Caco-2 (cell line): ENCODE measurements at regions not wholly inside any gene's neighbourhood (a gene's known extent, or its start where the extent isn't known, plus 50 kb on each side); places are given as distances from the start of the nearest gene placed in this dataset.

Experiments used
- BruUV-seq: library from RNA; stranded (reverse); fragments of 400-500 nt; replicated peaks from 2 replicates; lab custom pipeline; 2021; lab: Mats Ljungman, UMichigan
- CTCF ChIA-PET: fragments of 300-600 bp; sonication (Branson Sonifier 250); formaldehyde crosslinking; loops from one replicate; lab custom pipeline; 2022; ENCODE audit warnings: antibody characterized with exemption; lab: Charles Lee
- POLR2A ChIA-PET: fragments of 300-600 bp; sonication (Branson Sonifier 250); formaldehyde crosslinking; loops from one replicate; lab custom pipeline; 2022; ENCODE audit warnings: antibody characterized with exemption; lab: Charles Lee
- DNase-seq, 2 experiments: peaks; one replicate each; pipeline versions ENCODE4 v3.0.0 to v3.0.0-alpha.2; 2020 to 2022
- H3K27me3 ChIP-seq: replicated peaks from 2 replicates; pipeline ENCODE4 v1.6.0; 2011; ENCODE audit warnings: low read length; ENCODE audit not compliant: control insufficient read depth, insufficient read depth
- H3K36me3 ChIP-seq: 2 replicates; pipeline ENCODE4 v1.5.1; 2011; ENCODE audit warnings: low read length; ENCODE audit not compliant: control insufficient read depth, insufficient read depth
- H3K4me1 ChIP-seq: fragments of 250-450 bp; sonication (Bioruptor Pico); 2 replicates; pipeline ENCODE4 v1.5.1; 2020; ENCODE audit warnings: mild to moderate bottlenecking
- H3K4me3 ChIP-seq: 2 replicates; pipeline ENCODE4 v1.5.1; 2011; ENCODE audit warnings: low read depth, mild to moderate bottlenecking, control low read depth, low read length
- H3K9me3 ChIP-seq: fragments of 250-450 bp; sonication (Bioruptor Pico); 2 replicates; pipeline ENCODE4 v1.5.1; 2020; ENCODE audit warnings: mild to moderate bottlenecking, moderate library complexity
- H3K27ac Mint-ChIP-seq: one replicate; pipeline ENCODE4 v1.8.0; 2022; ENCODE audit warnings: mixed read lengths; ENCODE audit not compliant: unreplicated experiment
- H3K27me3 Mint-ChIP-seq: one replicate; pipeline ENCODE4 v1.8.0; 2022; ENCODE audit warnings: mixed read lengths; ENCODE audit not compliant: insufficient read depth, unreplicated experiment
- H3K36me3 Mint-ChIP-seq: one replicate; pipeline ENCODE4 v1.8.0; 2022; ENCODE audit warnings: mild to moderate bottlenecking, mixed read lengths; ENCODE audit not compliant: insufficient read depth, unreplicated experiment
- H3K4me1 Mint-ChIP-seq: one replicate; pipeline ENCODE4 v1.8.0; 2022; ENCODE audit warnings: low read depth, mixed read lengths; ENCODE audit not compliant: unreplicated experiment
- H3K4me3 Mint-ChIP-seq: one replicate; pipeline ENCODE4 v1.8.0; 2022; ENCODE audit warnings: mild to moderate bottlenecking, moderate library complexity, mixed read lengths; ENCODE audit not compliant: unreplicated experiment
- H3K9me3 Mint-ChIP-seq: one replicate; pipeline ENCODE4 v1.8.0; 2022; ENCODE audit warnings: mixed read lengths; ENCODE audit not compliant: unreplicated experiment
- intact Hi-C: fragments of 100-400 bp; cut with micrococcal nuclease; formaldehyde crosslinking; loops from one replicate; pipeline ENCODE4 v1.10.0; 2022; ENCODE audit not compliant: unreplicated experiment
- TF ChIP-seq, protein P1 (sequence below), 2 experiments: fragments of 200-600 bp in 1 of 2; IDR thresholded peaks; 1 replicate in 1 of 2; 2 replicates in 1 of 2; pipeline versions ENCODE4 v1.5.1 to v1.8.0; 2011 to 2022; ENCODE audit warnings: antibody characterized with exemption in 1 of 2, control low read depth in 1 of 2, inconsistent platforms in 1 of 2, low read depth in 1 of 2, low read length in 1 of 2, mild to moderate bottlenecking in 1 of 2, moderate library complexity in 1 of 2; ENCODE audit not compliant: insufficient read depth in 1 of 2, severe bottlenecking in 1 of 2, unreplicated experiment in 1 of 2

DNA sequence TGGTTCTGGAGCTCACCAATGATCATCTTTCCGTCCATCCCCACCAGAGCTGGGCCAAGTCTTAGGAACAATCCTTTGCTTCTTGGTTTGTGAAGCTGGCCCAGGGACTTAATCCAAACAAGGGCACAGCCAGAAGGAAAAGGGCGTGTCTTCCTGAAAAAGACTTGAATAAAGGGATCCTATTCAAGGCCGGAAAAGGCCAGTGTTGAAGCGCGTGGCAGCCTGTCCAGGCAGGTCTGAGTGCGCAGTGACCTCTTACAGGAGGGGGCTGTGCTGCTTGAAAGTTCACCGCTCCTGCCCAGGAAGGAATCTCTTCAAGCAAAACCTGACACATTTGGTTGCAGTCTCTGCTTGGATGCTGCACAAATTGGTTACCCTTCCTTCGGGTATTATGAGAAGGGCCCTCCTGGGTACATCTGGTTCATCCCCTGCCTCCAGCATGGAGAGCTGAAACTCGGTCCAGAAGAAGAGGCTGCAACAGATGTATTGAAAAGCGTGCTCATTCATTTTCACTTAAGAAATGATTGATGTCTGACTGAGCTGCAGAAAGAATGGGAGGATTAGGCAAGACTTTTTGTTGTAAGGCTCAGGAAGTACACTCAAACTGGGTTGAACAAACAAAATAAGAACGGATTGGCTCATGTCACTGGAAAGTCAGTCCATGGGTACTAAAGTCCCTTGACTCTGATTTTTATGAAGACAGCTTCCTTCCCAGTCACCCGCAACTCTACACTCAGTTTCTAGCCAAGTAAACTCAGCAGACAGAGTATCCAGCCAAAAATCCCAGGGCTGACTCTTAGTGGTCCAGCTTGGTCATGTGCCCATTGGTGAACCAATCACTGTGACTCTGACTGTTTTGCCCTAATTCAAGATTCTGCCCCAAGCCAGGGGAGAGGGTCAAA lies 136.3 kb downstream of the TFAP2C start:
- Mint-ChIP-seq H3K27ac (no peak overlapping the region), H3K9me3 (no peaks in the 10 kb centered on the region)
- DNase-seq: no peak

DNA sequence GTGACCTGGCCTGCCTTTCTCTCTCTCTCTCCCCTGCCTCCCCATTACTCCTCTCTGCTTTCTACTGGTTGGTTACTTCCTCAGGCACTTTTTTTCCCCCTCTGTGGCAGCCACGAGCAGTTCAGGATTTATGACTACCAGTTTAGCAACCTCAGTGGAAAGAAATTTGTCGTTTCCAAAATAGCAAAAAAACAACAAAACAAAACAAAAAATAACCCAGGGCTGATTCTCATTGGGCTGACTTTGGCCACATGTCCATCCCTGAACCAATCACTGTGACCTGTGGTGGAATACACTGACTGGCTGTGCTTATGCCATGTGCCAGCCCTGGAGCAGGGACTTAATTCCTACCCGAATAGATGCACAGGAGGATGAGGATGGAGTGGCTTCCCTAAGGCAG lies 137.4 kb downstream of the TFAP2C start:
- no TSS peak for BruUV-seq
- H3K4me3 ChIP-seq: no peak overlapping the region
- no peaks in the 10 kb centered on the region for H3K4me1 ChIP-seq
- Mint-ChIP-seq H3K27ac (no peak overlapping the region), H3K4me1 (no peaks in the 10 kb centered on the region), H3K4me3 (no peak overlapping the region), H3K27me3 (peaks cover 4% of the 10 kb centered on the region), H3K9me3 (no peaks in the 10 kb centered on the region), H3K36me3 (no peaks in the 10 kb centered on the region)
- no peak for DNase-seq
- TF ChIP-seq, protein P1, sequence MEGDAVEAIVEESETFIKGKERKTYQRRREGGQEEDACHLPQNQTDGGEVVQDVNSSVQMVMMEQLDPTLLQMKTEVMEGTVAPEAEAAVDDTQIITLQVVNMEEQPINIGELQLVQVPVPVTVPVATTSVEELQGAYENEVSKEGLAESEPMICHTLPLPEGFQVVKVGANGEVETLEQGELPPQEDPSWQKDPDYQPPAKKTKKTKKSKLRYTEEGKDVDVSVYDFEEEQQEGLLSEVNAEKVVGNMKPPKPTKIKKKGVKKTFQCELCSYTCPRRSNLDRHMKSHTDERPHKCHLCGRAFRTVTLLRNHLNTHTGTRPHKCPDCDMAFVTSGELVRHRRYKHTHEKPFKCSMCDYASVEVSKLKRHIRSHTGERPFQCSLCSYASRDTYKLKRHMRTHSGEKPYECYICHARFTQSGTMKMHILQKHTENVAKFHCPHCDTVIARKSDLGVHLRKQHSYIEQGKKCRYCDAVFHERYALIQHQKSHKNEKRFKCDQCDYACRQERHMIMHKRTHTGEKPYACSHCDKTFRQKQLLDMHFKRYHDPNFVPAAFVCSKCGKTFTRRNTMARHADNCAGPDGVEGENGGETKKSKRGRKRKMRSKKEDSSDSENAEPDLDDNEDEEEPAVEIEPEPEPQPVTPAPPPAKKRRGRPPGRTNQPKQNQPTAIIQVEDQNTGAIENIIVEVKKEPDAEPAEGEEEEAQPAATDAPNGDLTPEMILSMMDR (IDR thresholded peaks at IDR 0.05; ENCODE audit: insufficient read depth in 1 of 2, low read depth in 1 of 2, low read length in 1 of 2, severe bottlenecking in 1 of 2, unreplicated experiment in 1 of 2): no peak
- no peaks in the 10 kb centered on the region for H3K27me3 ChIP-seq
- POLR2A ChIA-PET: no interaction called here
- H3K9me3 ChIP-seq: no peaks in the 10 kb centered on the region; the same call in 1 of the 2 replicates
- intact Hi-C loops: no loop called here
- no peaks in the 10 kb centered on the region for H3K36me3 ChIP-seq
- CTCF ChIA-PET: no interaction called here

More for the DNA sequence above, 136.3 kb downstream of the TFAP2C start:
- no peak overlapping the region for H3K4me3 Mint-ChIP-seq
- no peaks in the 10 kb centered on the region for H3K4me1 ChIP-seq
- H3K4me3 ChIP-seq: no peak overlapping the region
- H3K4me1 Mint-ChIP-seq: no peaks in the 10 kb centered on the region
- TF ChIP-seq, protein P1 (IDR thresholded peaks at IDR 0.05; ENCODE audit: insufficient read depth in 1 of 2, low read depth in 1 of 2, low read length in 1 of 2, severe bottlenecking in 1 of 2, unreplicated experiment in 1 of 2): no peak
- peaks cover 1% of the 10 kb centered on the region for H3K27me3 Mint-ChIP-seq
- no peaks in the 10 kb centered on the region for H3K27me3 ChIP-seq
- CTCF ChIA-PET: no interaction called here
- H3K36me3 Mint-ChIP-seq: no peaks in the 10 kb centered on the region
- BruUV-seq: no TSS peak
- intact Hi-C loops: no loop called here
- H3K36me3 ChIP-seq: no peaks in the 10 kb centered on the region
- POLR2A ChIA-PET: no interaction called here
- no peaks in the 10 kb centered on the region; the same call in 1 of the 2 replicates for H3K9me3 ChIP-seq

- no peaks in the 10 kb centered on the region for H3K36me3 Mint-ChIP-seq
- intact Hi-C loops: no loop called here
- no peak for DNase-seq
- peaks cover 5% of the 10 kb centered on the region for H3K27me3 Mint-ChIP-seq
- H3K9me3 Mint-ChIP-seq: no peaks in the 10 kb centered on the region
- no peak overlapping the region for H3K4me3 Mint-ChIP-seq
- H3K27ac Mint-ChIP-seq: no peak overlapping the region
- Histone ChIP-seq H3K27me3 (no peaks in the 10 kb centered on the region; the same call in 1 of the 2 replicates), H3K9me3 (no peaks in the 10 kb centered on the region), H3K36me3 (no peaks in the 10 kb centered on the region), H3K4me3 (no peak overlapping the region), H3K4me1 (no peaks in the 10 kb centered on the region)
- TF ChIP-seq, protein P1 (IDR thresholded peaks at IDR 0.05; ENCODE audit: insufficient read depth in 1 of 2, low read depth in 1 of 2, low read length in 1 of 2, severe bottlenecking in 1 of 2, unreplicated experiment in 1 of 2): no peak
- CTCF ChIA-PET: no interaction called here
- no peaks in the 10 kb centered on the region for H3K4me1 Mint-ChIP-seq
- POLR2A ChIA-PET: no interaction called here
- BruUV-seq: no TSS peak
Measured at GRCh38 chr20:56769921-56770600, 141.0 kb downstream of the TFAP2C start.
